MM.1S (cell line): ENCODE measurements at regions not wholly inside any gene's neighbourhood (a gene's known extent, or its start where the extent isn't known, plus 50 kb on each side); places are given as distances from the start of the nearest gene placed in this dataset.
"Not testable (repeated sequence)": the region's sequence is repeated elsewhere in the genome, so short reads cannot be mapped to it uniquely, and the experiment has no call there.

Experiments
- DNase-seq: peaks from one replicate; pipeline ENCODE4 v3.0.0-alpha.2; 2015
- H2AFZ ChIP-seq: fragments of 300-600 bp; sonication (generic); 2 replicates; pipeline ENCODE4 v1.6.0; 2016; ENCODE audit warnings: antibody characterized with exemption, low read length
- H3F3A ChIP-seq: fragments of 300-600 bp; sonication (generic); 2 replicates; pipeline ENCODE4 v1.6.1; 2016; ENCODE audit warnings: mild to moderate bottlenecking, antibody characterized with exemption, low read length, moderate library complexity, mixed read lengths; ENCODE audit not compliant: insufficient read depth
- H3K27ac ChIP-seq: fragments of 300-600 bp; sonication (generic); 2 replicates; pipeline ENCODE4 v1.5.1; 2016; ENCODE audit warnings: mild to moderate bottlenecking, low read length
- H3K27me3 ChIP-seq: fragments of 300-600 bp; sonication (generic); replicated peaks from 2 replicates; pipeline ENCODE4 v1.6.0; 2016; ENCODE audit warnings: low read length; ENCODE audit not compliant: insufficient read depth
- H3K36me3 ChIP-seq: fragments of 300-600 bp; sonication (generic); replicated peaks from 2 replicates; pipeline ENCODE4 v1.6.1; 2016; ENCODE audit warnings: mild to moderate bottlenecking, low read length, mixed read lengths; ENCODE audit not compliant: insufficient read depth
- H3K4me1 ChIP-seq: fragments of 300-600 bp; sonication (generic); 2 replicates; pipeline ENCODE4 v1.6.1; 2016; ENCODE audit warnings: low read length, mixed read lengths
- H3K4me2 ChIP-seq: fragments of 300-600 bp; sonication (generic); 2 replicates; pipeline ENCODE4 v1.6.0; 2016; ENCODE audit warnings: low read depth, low read length
- H3K4me3 ChIP-seq: fragments of 300-600 bp; sonication (generic); 2 replicates; pipeline ENCODE4 v1.5.1; 2016; ENCODE audit warnings: low read length, mixed read lengths
- H3K79me2 ChIP-seq: fragments of 300-600 bp; sonication (generic); 2 replicates; pipeline ENCODE4 v1.6.1; 2016; ENCODE audit warnings: mixed run types, low read length, mixed read lengths
- H3K9ac ChIP-seq: fragments of 300-600 bp; sonication (generic); 2 replicates; pipeline ENCODE4 v1.6.1; 2016; ENCODE audit warnings: low read length, mixed read lengths
- H3K9me2 ChIP-seq: fragments of 300-600 bp; sonication (generic); replicated peaks from 2 replicates; pipeline ENCODE4 v1.6.1; 2016; ENCODE audit warnings: mild to moderate bottlenecking, low read length, mixed read lengths; ENCODE audit not compliant: insufficient read depth
- H3K9me3 ChIP-seq: fragments of 300-600 bp; sonication (generic); replicated peaks from 2 replicates; pipeline ENCODE4 v1.6.1; 2016; ENCODE audit warnings: mild to moderate bottlenecking, low read length, mixed read lengths; ENCODE audit not compliant: insufficient read depth
- H4K20me1 ChIP-seq: fragments of 300-600 bp; sonication (generic); 2 replicates; pipeline ENCODE4 v1.6.1; 2016; ENCODE audit warnings: mild to moderate bottlenecking, low read length, moderate library complexity, mixed read lengths; ENCODE audit not compliant: insufficient read depth
- CTCF ChIP-seq: fragments of 300-600 bp; sonication (generic); IDR thresholded peaks from 2 replicates; pipeline ENCODE4 v1.5.1; 2016; ENCODE audit warnings: antibody characterized with exemption, low read length, mixed read lengths
- EZH2 ChIP-seq: fragments of 300-600 bp; sonication (generic); optimal IDR thresholded peaks from 2 replicates; pipeline ENCODE3; 2017; ENCODE audit warnings: low read depth, mild to moderate bottlenecking, antibody characterized with exemption, low read length, mixed read lengths
- EZH2phosphoT487 ChIP-seq: fragments of 300-600 bp; sonication (generic); IDR thresholded peaks from 2 replicates; pipeline ENCODE4 v1.6.1; 2018; ENCODE audit warnings: antibody characterized with exemption, low read length

- H3K9me3 ChIP-seq: no peaks in the 10 kb centered on the region
- H3K36me3 ChIP-seq: no peaks in the 10 kb centered on the region
- no peak for TF ChIP-seq EZH2phosphoT487
- no peak for TF ChIP-seq EZH2
- no peak for TF ChIP-seq CTCF
- H3K4me2 ChIP-seq: no peak overlapping the region
- H3K79me2 ChIP-seq: no peaks in the 10 kb centered on the region
- H3K4me3 ChIP-seq: no peak overlapping the region
- no peaks in the 10 kb centered on the region for H3F3A ChIP-seq
- no peak overlapping the region for H3K27ac ChIP-seq
- no peak for DNase-seq
- no peaks in the 10 kb centered on the region for H3K9me2 ChIP-seq
- H3K27me3 ChIP-seq: no peaks in the 10 kb centered on the region
- H3K9ac ChIP-seq: no peak overlapping the region
- no peak overlapping the region for H2AFZ ChIP-seq
- no peaks in the 10 kb centered on the region for H4K20me1 ChIP-seq
- no peaks in the 10 kb centered on the region for H3K4me1 ChIP-seq
Observed at GRCh38 chr9:97794666-97795065, 58.4 kb upstream of the FOXE1 start.

- H3K4me3 ChIP-seq, H3F3A ChIP-seq, DNase-seq, H3K79me2 ChIP-seq, H3K27ac ChIP-seq, H3K9me2 ChIP-seq, H3K9ac ChIP-seq, H3K27me3 ChIP-seq, H2AFZ ChIP-seq, H3K9me3 ChIP-seq, H3K36me3 ChIP-seq, H3K4me2 ChIP-seq, H3K4me1 ChIP-seq, H4K20me1 ChIP-seq: not testable (repeated sequence)
Observed at GRCh38 chr9:97796176-97796575, 56.9 kb upstream of the FOXE1 start.

GRCh38 chr9:97801180-97801579 is 51.8 kb upstream of the FOXE1 start:
- Histone ChIP-seq H3K4me3 (no peak overlapping the region), H4K20me1 (no peaks in the 10 kb centered on the region), H2AFZ (no peak overlapping the region), H3K27me3 (no peaks in the 10 kb centered on the region), H3K9ac (no peak overlapping the region), H3K27ac (no peak overlapping the region), H3K4me1 (peaks cover 5% of the 10 kb centered on the region), H3F3A (no peaks in the 10 kb centered on the region), H3K79me2 (no peaks in the 10 kb centered on the region), H3K9me3 (no peaks in the 10 kb centered on the region), H3K9me2 (no peaks in the 10 kb centered on the region), H3K36me3 (no peaks in the 10 kb centered on the region), H3K4me2 (no peak overlapping the region)
- no peak for TF ChIP-seq EZH2
- no peak for TF ChIP-seq CTCF
- TF ChIP-seq EZH2phosphoT487: no peak
- DNase-seq: no peak

- Histone ChIP-seq H3K4me3 (no peak overlapping the region), H3K9me2 (no peaks in the 10 kb centered on the region), H3K36me3 (no peaks in the 10 kb centered on the region), H3K27ac (no peak overlapping the region), H3K79me2 (no peaks in the 10 kb centered on the region), H3F3A (no peaks in the 10 kb centered on the region), H3K4me2 (no peak overlapping the region), H2AFZ (no peak overlapping the region), H3K4me1 (peaks cover 5% of the 10 kb centered on the region), H3K27me3 (no peaks in the 10 kb centered on the region), H4K20me1 (no peaks in the 10 kb centered on the region), H3K9me3 (no peaks in the 10 kb centered on the region), H3K9ac (no peak overlapping the region)
- no peak for DNase-seq
- no peak for TF ChIP-seq CTCF
- no peak for TF ChIP-seq EZH2
- no peak for TF ChIP-seq EZH2phosphoT487
Observed at GRCh38 chr9:97802276-97802675, 50.8 kb upstream of the FOXE1 start.
